ENCODE measurements at regions not wholly inside any gene's neighbourhood (a gene's known extent, or its start where the extent isn't known, plus 50 kb on each side); places are given as distances from the start of the nearest gene placed in this dataset.

DNA sequence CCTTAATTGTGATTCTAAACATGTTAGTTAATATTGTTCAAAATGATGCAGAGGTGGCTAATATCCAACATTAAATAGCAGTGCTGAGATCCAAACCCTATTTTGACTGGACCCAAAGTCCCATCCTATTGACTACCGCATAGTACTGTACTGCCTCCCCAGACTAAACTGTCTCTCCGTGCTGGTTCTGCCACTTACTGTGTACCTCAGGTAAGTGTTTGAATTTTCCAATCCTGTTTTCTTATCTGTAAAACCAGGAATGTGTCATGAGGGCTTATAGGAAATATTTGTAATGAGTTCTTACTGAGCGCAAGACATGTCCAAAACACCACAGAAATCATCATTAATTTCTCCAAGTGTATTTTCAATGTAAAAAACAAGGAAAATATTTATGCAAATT is 209.2 kb upstream of the CD180 start:
- TF ChIP-seq, protein P1, sequence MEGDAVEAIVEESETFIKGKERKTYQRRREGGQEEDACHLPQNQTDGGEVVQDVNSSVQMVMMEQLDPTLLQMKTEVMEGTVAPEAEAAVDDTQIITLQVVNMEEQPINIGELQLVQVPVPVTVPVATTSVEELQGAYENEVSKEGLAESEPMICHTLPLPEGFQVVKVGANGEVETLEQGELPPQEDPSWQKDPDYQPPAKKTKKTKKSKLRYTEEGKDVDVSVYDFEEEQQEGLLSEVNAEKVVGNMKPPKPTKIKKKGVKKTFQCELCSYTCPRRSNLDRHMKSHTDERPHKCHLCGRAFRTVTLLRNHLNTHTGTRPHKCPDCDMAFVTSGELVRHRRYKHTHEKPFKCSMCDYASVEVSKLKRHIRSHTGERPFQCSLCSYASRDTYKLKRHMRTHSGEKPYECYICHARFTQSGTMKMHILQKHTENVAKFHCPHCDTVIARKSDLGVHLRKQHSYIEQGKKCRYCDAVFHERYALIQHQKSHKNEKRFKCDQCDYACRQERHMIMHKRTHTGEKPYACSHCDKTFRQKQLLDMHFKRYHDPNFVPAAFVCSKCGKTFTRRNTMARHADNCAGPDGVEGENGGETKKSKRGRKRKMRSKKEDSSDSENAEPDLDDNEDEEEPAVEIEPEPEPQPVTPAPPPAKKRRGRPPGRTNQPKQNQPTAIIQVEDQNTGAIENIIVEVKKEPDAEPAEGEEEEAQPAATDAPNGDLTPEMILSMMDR (IDR thresholded peaks at IDR 0.05), result no peak
- TF ChIP-seq POLR2A (IDR thresholded peaks at IDR 0.05) (no peak), POLR2AphosphoS5 (IDR thresholded peaks at IDR 0.05) (no peak), EP300 (IDR thresholded peaks at IDR 0.05) (no peak)

Data from stomach (tissue), 4 donors.